ENCODE measurements at regions not wholly inside any gene's neighbourhood (a gene's known extent, or its start where the extent isn't known, plus 50 kb on each side); places are given as distances from the start of the nearest gene placed in this dataset.

DNA sequence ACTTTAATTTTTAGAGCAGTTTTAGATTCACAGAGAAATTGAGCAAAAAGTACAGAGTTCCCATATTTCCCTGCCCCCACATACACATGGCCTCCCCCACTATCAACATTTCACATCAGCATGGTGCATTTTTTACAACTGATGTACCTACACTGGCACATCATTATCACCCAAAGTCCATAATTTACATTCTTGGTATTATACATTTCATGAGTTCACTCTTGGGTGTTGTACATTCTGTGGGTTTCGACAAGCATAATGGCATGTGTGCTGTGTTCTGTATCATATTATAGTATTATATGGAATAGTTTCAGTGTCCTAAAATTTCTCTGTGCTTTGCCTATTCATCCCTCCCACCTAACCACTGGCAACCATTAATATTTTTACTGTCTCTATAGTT, 419.8 kb upstream of the THBS1 start:
- DNase-seq = no peak

DNA sequence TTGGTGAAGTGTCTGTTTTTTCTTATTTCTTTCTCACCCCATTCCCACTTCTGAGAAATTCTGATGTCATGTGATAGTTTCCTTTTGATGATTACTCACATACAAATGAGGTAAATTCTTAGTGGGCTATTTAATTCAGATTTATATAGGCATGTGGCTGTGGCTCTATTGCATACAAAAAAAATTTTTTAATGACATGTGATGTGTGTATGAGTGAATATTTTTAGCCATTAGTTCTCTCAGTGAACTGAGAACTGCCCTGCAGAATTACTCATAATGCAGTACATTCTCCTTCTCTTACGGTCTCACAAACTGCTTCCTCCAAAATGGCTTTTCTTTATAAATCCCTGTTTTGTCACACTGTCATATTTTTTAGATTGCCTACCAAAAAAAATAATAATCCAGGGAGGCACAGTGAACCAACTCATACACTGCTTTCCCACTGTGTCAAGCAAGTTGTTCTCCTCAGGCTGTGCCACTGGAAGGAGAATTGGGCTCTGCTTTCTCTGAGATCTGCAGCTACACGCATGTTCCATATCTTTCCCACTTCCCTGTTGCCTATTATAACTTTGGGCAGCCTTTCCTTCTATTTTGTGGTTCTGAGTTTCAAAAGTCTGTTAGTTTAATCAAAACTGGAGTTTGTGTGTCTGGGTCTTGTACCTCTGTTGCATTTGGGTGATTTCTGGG, 415.7 kb upstream of the THBS1 start:
- DNase-seq = no peak

DNA sequence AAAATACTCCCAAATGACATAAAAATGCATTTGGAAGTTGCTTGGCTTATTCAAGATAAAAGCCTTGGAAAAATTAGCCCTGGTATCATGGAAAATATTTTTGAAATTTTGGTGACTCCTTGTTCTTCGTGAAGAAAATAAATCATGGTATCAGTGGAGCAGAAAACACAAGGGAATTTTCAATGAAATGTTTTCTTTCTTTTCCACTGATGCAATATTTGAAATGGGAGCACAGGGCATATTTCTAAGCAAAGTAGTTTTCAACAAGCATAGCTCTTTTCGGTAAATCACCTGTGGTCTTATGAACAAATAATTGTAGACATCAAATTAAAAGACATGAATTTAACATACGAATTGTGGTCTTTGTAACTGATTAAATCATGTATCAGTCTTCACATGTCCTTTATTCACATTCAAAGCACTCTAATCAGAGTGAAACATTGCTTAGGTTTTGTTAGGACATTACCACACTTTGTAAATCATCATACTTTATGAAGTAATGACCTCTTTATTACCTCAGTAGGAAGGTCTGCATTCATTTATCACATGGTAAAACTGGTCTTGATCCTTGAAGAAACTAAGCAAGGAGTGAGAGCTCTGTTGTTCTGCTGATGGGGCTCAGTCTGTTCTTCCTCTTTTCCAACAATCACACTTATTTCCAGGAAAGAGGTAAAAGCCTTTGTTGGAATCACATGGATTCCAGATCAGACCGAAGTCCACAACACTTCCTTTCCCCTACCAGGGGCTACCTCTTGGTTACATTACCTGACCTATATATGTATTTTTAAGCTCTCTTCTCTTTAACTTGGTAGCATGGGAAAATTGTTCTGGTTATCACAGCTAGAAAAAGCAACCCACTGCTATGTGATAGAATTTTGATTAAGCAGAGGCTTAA, 413.5 kb upstream of the THBS1 start:
- DNase-seq = no peak

DNA sequence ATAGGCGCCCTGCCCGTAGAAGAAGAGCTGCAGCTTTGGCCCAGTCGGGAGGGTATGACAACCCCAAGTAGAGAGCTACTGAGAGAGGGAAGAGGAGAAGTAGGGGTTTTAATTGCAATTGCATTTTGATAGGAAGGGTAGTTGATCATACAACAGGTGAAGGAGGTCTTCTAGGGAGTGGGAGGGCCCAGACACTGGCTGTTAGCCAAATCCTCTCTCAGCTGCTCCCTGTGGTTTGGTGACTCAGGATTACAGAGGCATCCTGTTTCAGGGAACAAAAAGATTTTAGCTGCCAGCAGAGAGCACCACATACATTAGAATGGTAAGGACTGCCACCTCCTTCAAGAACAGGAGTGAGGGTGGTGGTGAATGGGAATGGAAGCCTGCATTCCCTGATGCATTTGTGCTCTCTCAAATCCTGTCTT, 408.9 kb upstream of the THBS1 start:
- DNase-seq = peak; percentile 77

DNA sequence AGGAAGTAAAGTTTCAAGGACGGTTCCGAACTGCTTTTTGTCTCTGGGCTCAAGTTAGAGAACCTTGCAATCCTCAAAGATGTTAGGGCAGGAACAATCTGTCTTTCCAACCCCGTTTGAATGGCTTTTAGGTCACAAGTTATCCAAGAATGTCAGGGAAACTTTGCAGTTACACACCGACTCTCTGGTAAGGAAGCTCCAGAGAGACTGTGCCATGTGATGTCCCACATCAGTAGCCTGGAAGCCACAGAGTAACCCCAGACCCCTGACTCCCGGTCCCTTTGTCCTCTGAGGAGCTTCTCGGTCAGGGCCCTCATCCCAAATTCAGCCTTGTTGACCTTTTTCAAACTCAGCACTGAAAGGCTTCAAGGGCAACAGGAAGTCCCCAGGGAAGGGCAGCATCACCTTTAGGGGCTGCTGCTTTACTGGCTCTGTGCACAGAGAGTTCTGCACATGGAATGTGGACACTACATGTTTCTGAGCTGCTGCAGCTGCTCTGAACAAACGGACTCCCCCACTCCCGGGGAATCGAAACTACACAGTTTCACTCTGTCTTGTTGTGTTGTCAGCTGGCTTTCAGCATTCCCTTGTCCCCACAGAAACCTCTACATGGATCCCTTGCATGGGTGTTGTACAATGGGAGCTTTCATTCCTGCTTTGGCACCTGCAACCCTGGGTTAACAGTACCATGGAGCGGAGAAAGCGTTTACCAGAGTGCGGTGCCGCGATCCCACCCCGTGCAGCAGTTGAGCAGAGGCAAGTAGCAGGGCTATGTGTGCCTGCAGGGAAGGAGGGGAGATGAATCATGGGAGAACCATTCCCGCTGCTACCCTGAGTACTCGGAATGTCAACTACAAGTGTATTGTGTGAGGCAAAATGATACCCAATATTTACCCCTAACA, 408.2 kb upstream of the THBS1 start:
- DNase-seq = no peak

DNA sequence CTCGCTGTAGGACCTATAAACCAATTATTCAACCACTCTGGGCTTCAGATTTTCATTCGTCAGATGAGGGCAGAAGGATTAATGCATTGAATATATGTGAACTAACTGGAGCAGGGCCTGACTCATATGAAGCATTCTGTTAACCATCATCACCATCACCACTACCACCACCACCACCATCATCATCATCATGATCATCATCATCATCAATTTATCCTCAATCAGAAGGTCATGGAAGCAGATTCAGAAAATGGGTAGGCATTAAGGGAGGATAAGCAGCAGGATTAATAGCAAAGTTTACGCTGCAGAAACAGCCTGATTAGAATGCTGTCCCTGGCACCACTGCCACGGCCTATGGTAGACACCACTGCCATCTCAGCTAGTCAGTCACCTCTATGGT, 407.5 kb upstream of the THBS1 start:
- no peak for DNase-seq

DNA sequence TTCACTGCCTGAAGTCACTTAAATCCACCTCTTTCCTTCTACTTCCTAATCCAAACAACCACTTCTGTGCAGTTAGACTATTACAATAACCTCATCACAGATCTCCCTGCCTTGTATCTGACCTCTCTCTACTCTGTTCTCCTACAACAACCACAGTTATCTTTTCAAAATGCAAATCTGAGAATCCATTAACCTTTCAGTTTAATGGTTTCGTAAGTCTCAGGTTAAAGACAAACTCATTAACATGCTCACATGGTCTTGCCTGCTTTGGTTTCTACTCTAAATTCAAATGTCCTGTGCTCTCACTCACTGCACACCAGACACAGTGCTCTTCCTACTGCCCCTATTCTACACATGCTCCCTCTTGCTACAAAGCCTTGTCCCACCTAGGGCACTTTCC, 406.5 kb upstream of the THBS1 start:
- DNase-seq = no peak

DNA sequence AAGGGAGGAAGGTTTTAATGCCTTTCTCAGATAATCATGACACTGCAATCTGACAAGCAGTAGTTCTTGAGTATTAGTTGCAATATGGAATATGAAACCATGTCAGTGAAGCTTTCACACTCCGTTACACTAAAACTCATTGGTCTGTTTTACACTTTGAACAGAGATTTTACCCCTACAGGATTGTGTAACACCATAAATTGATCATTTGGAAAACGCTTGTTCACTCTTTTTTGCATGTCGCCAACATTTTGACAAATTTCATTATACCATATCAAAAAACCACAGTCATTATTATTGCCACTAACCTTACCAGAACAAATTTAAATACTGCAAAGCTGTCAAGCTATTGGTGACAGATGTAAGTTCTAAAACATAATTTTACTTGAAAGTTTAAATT, 404.8 kb upstream of the THBS1 start:
- DNase-seq = no peak

DNA sequence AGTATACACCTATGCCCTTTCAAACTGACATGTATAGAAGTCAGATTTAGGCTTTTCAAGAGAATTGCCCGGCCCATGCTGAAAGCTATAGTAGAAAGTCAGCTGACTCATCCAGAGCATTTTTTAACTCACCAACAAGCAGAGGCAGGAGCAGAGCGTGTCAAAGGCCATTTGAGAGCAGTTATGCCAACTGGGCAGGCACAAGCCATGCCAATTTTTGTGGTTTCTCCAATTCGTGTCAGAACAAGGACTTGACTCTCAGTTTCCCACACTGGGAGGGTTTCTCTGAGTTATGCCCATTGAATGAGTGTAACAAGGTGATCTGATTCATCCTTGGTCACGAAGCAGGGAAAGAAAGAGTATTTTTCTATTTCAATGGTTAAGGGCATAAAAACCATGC, 403.3 kb upstream of the THBS1 start:
- DNase-seq = no peak

DNA sequence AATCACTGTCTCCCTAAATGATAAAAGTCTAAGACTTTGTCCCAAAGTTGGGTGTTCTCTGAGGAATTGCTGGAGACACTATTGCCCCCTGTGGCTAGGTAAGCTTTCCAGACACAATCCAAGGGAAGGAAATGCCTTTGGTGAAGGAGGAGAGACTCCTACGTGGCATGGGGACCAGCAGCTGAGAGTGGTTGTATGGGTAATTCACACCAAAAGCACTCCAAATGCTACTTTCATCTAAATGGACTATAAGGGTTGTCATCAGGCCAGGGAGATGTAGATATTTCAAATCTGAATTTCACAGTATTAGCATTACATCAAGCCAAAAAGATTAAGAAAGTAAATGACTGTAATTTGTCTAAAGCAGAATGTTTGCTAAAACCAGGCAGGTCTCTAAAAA, 400.8 kb upstream of the THBS1 start:
- DNase-seq = no peak

DNA sequence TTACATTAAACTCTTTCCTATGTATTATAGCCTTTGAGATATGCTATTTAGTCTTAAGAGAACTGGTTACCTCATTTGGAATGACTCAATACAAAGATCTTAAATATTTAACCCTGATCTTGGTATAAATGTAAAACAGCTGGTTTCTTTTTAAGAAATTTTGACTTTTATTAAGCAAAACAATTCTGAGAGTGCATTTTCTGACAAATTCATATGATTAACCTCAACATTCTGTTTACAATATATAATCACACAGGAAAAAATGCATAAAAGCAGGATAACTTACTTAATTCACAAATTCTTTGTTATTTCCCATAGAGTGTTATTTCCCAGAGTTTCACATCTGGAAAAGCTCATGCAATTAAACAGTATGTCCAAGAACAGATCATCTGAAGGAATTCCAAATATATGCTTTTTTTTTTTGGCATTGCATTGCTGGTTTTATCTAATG, 400.4 kb upstream of the THBS1 start:
- no peak for DNase-seq

DNA sequence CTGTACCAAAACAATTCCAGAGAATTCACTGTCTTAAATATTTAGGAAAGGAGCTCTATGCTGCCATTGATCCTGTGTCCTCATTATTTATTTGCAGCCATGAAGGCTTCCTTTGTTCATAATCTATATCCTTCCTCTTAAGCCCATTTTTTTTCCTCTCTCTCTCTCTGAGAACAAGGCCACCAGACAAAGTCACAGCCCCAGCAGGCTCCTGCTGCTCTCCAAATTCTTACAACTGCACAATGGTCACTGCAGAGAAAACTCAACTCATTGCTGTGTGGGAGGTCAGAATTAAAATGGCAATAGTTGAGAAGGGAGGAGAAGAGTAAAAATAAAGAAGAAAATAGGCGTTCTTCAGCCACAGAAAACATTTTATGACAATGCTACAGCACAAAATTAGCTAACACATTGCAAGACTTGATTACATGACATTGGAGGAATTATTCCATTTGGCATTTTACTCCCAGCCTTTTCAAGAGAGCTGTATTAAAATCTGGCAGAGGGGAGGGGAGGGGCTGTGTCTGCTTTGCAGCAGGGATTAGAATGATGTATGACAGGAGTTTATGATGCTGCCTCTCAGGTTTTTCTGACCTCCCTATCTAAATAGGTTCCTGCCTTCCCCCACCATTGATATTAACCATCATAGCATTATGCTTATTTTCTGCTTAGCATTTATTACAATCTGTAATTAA, 399.7 kb upstream of the THBS1 start:
- no peak for DNase-seq

DNA sequence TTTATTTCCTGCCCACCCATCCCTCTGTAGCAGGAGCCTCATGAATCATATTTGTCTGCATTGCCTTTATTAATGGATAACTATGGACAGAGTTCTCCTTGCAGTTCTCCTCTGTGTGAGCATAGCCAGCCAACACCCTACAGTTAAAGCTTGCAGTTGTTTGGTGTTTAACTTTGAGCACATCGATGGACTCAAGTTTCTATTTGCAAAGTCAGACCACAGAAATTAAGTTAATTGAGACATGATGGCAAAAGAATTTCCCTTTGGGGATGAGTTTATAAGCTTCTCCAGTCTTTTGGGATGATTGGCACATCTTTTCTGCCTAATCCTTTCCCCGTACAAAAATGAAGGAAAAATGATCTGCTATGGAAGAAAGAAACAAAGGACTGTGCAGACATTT, 398.9 kb upstream of the THBS1 start:
- no peak for DNase-seq

DNA sequence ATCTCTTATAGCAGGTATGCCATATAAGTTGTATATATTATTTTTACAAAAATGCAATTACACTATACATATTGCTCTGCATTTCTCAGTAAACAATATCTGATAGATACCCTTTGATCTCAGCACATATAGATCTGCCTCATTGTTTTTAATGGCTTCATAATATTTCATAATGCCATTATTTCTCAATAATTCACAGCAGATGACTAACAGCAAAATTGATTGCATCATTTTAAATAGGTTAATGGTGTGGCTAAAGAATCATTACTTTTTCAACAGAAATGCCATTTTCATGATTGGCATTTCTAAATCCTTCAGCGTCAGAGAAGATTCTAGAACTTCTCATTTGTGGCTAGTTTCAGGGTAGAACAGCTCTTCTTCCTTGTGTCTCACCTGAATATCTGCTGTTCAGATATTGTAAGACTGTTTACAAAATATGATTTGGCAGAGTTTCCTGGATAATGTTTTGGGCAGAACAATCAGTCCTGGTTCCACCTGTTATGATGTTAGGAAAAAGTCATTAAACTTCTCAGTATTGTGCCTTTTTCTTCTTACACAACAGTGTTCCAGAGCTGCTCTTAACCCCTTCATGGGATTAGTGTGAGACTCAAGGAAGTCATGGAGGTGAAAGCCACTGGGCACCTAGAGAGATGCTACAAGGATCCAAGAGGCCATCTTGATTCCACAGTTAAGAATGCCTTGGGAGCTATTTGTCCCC, 397.6 kb upstream of the THBS1 start:
- DNase-seq = no peak

DNA sequence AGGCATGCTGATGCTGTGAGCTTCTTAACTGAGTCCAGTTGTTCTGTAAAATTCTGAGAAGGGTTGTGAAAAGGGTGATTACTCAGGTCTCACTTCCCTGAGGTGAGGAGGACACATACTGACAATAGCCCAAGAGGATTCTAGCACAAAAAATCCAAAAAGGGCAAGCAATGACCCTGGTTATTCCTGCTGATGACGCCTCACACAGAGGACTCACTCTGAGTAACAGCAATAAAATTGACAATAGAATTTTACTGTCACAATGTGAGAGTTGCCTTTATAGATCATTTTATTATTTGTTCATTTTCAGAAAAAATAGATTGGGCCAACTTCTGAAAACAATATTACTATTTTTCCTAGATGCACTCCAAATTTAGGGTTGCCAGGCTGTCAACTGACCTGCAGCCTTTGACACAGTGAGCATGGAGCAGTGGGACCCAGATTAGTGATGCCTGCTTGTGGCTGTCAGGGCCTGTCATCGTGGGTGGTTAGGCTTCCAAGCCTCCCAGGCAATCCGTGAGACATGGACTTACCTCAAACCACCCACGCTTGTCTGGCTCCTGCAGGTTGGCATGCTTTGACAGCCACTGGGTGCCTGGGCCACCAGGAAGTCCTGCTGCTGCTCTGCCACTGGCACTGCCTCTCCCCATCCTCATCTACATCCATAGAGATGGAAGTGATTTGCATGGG, 396.0 kb upstream of the THBS1 start:
- no peak for DNase-seq

DNA sequence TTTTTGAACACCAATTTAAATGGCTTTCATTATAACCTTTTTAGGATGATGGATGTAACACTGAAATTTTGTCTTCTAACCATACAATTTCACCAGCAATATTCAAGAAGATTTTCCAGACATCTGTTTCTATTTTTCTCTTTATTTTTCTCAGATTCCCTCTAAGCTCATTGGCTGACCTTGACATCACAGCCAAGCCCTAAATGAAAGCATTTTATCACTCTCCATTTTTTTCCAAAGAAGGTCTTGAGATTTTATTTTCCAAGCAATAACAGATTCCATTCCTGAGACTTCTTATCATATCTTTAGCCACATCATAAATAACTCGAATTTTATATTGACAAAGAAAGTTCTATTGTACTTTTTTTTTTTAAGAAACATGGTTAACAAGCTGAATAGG, 392.6 kb upstream of the THBS1 start:
- DNase-seq = no peak

DNA sequence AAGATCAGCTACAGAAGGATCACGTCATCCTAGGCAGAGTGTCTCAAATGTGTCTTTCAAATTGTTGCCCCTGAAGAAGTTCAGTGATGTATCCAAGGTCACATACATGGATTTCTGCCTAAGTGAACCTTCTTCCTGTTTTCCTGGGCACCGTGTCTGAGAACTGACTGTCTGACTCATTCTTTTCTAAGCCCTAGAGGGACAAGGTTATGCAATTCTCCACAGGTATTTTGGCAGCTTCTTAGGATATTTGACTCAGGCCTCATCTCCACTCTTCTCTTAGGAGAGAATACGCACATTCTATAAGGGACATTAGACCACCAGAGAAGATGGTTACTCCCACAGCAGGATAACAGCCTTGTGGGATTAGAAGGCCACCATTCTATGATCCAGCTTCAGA, 391.9 kb upstream of the THBS1 start:
- no peak for DNase-seq

DNA sequence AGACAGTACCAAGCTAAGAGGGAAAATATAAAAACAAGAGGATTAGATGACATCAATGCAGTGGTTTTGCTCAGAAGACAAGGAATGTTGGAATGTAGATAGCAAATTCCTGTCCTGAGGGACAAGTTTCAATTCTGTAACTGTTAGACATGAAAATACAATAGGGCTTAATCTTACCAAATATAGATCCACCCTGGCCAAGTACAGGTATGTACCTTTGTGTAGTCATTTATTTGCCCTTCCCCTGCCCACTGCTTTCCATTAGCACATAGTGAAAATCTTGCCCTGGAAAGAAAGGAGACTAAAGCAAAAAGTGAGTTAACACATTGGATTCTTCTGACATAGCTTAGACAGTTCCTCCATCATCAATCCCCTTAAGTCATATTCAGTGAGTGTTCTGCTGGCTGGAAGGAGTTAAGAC, 389.0 kb upstream of the THBS1 start:
- no peak for DNase-seq

DNA sequence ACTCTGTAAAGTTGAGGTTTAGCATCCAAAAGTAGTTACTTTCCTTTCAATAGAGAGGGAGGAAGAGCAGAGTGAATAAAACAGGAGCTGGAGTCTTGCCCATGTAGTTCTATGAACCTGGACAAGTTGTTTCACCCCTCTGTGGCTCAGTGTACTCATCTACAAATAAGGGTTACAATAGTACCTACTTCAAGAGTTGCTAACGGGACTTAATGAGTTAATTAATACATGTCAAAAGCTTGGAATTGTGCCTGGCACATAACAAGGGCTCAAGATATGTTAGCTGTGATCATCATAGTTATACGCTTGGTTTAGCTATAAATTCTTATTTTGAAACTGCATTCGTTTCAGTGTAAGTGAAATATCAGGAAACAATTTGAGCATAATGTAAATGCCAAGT, 388.5 kb upstream of the THBS1 start:
- DNase-seq = no peak

DNA sequence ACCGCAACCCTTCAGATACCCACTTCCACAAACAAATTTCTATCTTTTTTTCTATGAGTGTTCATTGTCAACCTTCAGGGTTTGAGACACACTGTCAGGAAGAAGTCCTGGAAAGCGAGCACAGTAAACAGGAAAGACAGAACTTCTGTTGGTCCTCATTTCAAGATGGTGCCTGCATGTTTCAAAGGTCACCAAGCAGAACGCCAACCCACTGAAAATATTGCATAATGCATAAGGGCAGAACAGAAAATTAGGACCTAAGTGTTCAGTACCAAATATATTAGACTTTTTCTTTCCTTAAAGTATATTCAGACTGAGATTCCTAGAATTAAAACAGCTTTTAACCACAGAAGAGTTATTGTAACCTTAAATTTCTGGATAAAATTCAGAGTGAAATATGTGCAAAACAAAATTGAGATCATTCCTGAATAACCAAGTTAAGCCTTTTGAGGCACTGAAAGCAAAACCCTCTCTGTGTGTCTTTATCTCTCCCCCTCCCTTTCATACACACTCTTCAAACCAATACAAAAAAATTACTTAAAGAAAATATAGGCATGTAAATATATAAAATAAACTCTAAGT, 387.8 kb upstream of the THBS1 start:
- DNase-seq = no peak

DNA sequence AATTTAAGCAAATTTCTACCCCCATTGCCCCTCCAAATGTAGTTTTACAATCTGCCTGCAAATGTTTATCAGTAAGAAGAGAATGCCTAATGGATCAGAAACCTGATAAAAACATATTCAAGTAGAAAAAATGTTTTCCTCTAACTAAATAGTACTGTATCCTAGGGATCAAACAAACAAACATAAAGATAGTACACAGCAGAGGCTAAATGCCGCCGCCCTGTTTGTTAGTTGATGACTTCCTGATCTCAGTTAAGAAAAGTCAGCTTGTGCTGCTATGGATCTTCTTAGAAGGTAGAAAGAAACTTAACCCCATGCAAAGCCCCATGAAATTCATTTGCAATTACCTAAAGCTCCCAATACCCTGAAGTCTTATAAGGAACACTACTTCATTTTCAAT, 387.3 kb upstream of the THBS1 start:
- no peak for DNase-seq
